ENCODE measurements at regions not wholly inside any gene's neighbourhood (a gene's known extent, or its start where the extent isn't known, plus 50 kb on each side); places are given as distances from the start of the nearest gene placed in this dataset.

DNA sequence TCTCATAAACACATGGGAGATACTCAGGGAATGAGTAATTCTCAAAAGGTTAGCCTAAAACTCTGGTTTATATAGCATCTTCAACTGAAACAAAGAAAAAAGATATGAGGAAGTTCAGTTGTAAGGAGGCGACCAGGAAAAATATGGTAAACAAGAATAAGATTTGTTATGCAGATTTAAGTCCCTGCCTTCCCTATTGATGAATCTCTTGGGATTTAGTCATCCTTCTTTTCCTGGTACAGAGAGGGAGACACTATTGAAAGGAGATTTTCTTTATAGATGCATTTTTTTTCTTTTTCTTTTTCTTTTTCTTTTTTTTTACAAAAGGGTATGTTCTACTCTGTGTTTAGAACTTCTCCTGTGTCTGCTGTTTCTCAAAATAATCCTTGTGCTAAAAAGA lies 557.5 kb downstream of the DNAJB9 start:
- TF ChIP-seq, protein P1, sequence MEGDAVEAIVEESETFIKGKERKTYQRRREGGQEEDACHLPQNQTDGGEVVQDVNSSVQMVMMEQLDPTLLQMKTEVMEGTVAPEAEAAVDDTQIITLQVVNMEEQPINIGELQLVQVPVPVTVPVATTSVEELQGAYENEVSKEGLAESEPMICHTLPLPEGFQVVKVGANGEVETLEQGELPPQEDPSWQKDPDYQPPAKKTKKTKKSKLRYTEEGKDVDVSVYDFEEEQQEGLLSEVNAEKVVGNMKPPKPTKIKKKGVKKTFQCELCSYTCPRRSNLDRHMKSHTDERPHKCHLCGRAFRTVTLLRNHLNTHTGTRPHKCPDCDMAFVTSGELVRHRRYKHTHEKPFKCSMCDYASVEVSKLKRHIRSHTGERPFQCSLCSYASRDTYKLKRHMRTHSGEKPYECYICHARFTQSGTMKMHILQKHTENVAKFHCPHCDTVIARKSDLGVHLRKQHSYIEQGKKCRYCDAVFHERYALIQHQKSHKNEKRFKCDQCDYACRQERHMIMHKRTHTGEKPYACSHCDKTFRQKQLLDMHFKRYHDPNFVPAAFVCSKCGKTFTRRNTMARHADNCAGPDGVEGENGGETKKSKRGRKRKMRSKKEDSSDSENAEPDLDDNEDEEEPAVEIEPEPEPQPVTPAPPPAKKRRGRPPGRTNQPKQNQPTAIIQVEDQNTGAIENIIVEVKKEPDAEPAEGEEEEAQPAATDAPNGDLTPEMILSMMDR (IDR thresholded peaks at IDR 0.05) = no peak
- TF ChIP-seq POLR2AphosphoS5 (IDR thresholded peaks at IDR 0.05) = no peak
